CD14-positive monocyte (primary cell): ENCODE measurements at regions not wholly inside any gene's neighbourhood (a gene's known extent, or its start where the extent isn't known, plus 50 kb on each side); places are given as distances from the start of the nearest gene placed in this dataset.

Experiments
- DNase-seq, 3 donors: peaks; one replicate each; pipeline ENCODE4 v3.0.0-alpha.2; 2011 to 2022
- H2AFZ ChIP-seq: 2 replicates; pipeline ENCODE4 v1.6.0; 2012; ENCODE audit warnings: mild to moderate bottlenecking, low read depth, low read length, inconsistent platforms; ENCODE audit not compliant: insufficient read depth, poor library complexity, severe bottlenecking
- H3K27ac ChIP-seq, 2 donors: 1 replicate in 1 of 2; 2 replicates in 1 of 2; pipeline ENCODE4 v1.5.1; 2012 to 2013; ENCODE audit warnings: low read length in 2 of 2, control low read depth in 1 of 2, inconsistent platforms in 1 of 2, low read depth in 1 of 2, mild to moderate bottlenecking in 1 of 2
- H3K27me3 ChIP-seq, 2 donors: one replicate each; pipeline versions ENCODE4 v1.6.0 to v1.6.1; 2011 to 2013; ENCODE audit warnings: low read length in 2 of 2; ENCODE audit not compliant: control insufficient read depth in 2 of 2, insufficient read depth in 2 of 2
- H3K36me3 ChIP-seq, 2 donors: replicated peaks in 1 of 2; 1 replicate in 1 of 2; 2 replicates in 1 of 2; pipeline versions ENCODE4 v1.5.1 to v1.6.1; 2012 to 2013; ENCODE audit warnings: low read length in 2 of 2, control low read depth in 1 of 2, inconsistent platforms in 1 of 2, mild to moderate bottlenecking in 1 of 2; ENCODE audit not compliant: insufficient read depth in 2 of 2, control insufficient read depth in 1 of 2
- H3K4me1 ChIP-seq, 2 donors: 1 replicate in 1 of 2; 2 replicates in 1 of 2; pipeline versions ENCODE4 v1.5.1 to v1.6.1; 2012 to 2013; ENCODE audit warnings: low read length in 2 of 2, control low read depth in 1 of 2, inconsistent platforms in 1 of 2, mild to moderate bottlenecking in 1 of 2, moderate library complexity in 1 of 2; ENCODE audit not compliant: insufficient read depth in 2 of 2, control insufficient read depth in 1 of 2
- H3K4me2 ChIP-seq: replicated peaks from 2 replicates; pipeline ENCODE3; 2012; ENCODE audit warnings: low read length, moderate library complexity, mild to moderate bottlenecking; ENCODE audit not compliant: poor library complexity, severe bottlenecking; ENCODE audit errors: extremely low read depth
- H3K4me3 ChIP-seq, 3 experiments: fragments of 200-600 bp in 1 of 3; sonication (generic) in 1 of 3; replicated peaks in 1 of 3; 1 replicate in 2 of 3; 2 replicates in 1 of 3; pipeline ENCODE4 v1.5.1; 2011 to 2013; ENCODE audit warnings: low read length in 3 of 3, mild to moderate bottlenecking in 3 of 3, control low read depth in 2 of 3, low read depth in 2 of 3, inconsistent platforms in 1 of 3, moderate library complexity in 1 of 3
- H3K79me2 ChIP-seq: 2 replicates; pipeline ENCODE4 v1.6.0; 2012; ENCODE audit warnings: mild to moderate bottlenecking, control low read depth, inconsistent platforms, low read length, moderate library complexity; ENCODE audit not compliant: insufficient read depth
- H3K9ac ChIP-seq: 2 replicates; pipeline ENCODE4 v1.6.0; 2017; ENCODE audit warnings: low read length, mild to moderate bottlenecking; ENCODE audit not compliant: insufficient read depth, poor library complexity, severe bottlenecking
- H3K9me3 ChIP-seq, 2 donors: replicated peaks in 1 of 2; 1 replicate in 1 of 2; 2 replicates in 1 of 2; pipeline versions ENCODE4 v1.5.1 to v1.6.1; 2012 to 2013; ENCODE audit warnings: low read length in 2 of 2, control low read depth in 1 of 2; ENCODE audit not compliant: control insufficient read depth in 1 of 2, insufficient read depth in 1 of 2
- H4K20me1 ChIP-seq: 2 replicates; pipeline ENCODE4 v1.6.0; 2012; ENCODE audit warnings: mild to moderate bottlenecking, low read length, control low read depth, moderate library complexity; ENCODE audit not compliant: insufficient read depth
- H3K27ac Mint-ChIP-seq, 7 donors: one replicate each; pipeline ENCODE4 v1.8.0; 2020; ENCODE audit warnings: mild to moderate bottlenecking in 7 of 7, mixed read lengths in 7 of 7, moderate library complexity in 6 of 7, inconsistent platforms in 2 of 7
- H3K27me3 Mint-ChIP-seq, 3 donors: one replicate each; pipeline ENCODE4 v1.8.0; 2021 to 2022; ENCODE audit warnings: low read depth in 3 of 3, mild to moderate bottlenecking in 3 of 3, mixed read lengths in 3 of 3, moderate library complexity in 3 of 3, inconsistent platforms in 1 of 3
- H3K36me3 Mint-ChIP-seq, 2 donors: one replicate each; pipeline ENCODE4 v1.8.0; 2020; ENCODE audit warnings: mixed read lengths in 2 of 2, inconsistent platforms in 1 of 2, mild to moderate bottlenecking in 1 of 2
- H3K4me1 Mint-ChIP-seq: one replicate; pipeline ENCODE4 v1.8.0; 2020; ENCODE audit warnings: mild to moderate bottlenecking, mixed read lengths
- H3K4me3 Mint-ChIP-seq, 2 donors: one replicate each; pipeline ENCODE4 v1.8.0; 2020; ENCODE audit warnings: mild to moderate bottlenecking in 2 of 2, mixed read lengths in 2 of 2, moderate library complexity in 1 of 2
- H3K9me3 Mint-ChIP-seq, 7 donors: one replicate each; pipeline ENCODE4 v1.8.0; 2020 to 2022; ENCODE audit warnings: mixed read lengths in 7 of 7, mild to moderate bottlenecking in 6 of 7, moderate library complexity in 6 of 7, inconsistent platforms in 2 of 7
- CTCF ChIP-seq: fragments of 200-600 bp; IDR thresholded peaks from one replicate; pipeline ENCODE4 v1.8.0; 2022; ENCODE audit warnings: antibody characterized with exemption, mild to moderate bottlenecking
- WGBS: methylation state at CpG from one replicate; pipeline ENCODE4 v1.1.5; 2013; ENCODE audit warnings: missing lambda C conversion rate; ENCODE audit not compliant: insufficient coverage; 5-methylcytosine and 5-hydroxymethylcytosine counted together
- intact Hi-C, 2 donors: fragments of 100-400 bp; cut with micrococcal nuclease; formaldehyde crosslinking; loops; one replicate each; pipeline versions ENCODE4 v1.15.0 to v1.15.1; 2023

GRCh38 chr5:25262221-25262620, 617.4 kb upstream of the CDH10 start:
- Mint-ChIP-seq H3K27me3 (no peaks in the 10 kb centered on the region), H3K36me3 (no peaks in the 10 kb centered on the region), H3K4me1 (no peaks in the 10 kb centered on the region), H3K27ac (no peak overlapping the region), H3K9me3 (peaks cover 0 to 7% (median 3%) of the 10 kb centered on the region in 7 donors), H3K4me3 (no peak overlapping the region)
- intact Hi-C loops = no loop called here
- H3K9me3 ChIP-seq = peaks cover 0 to 3% of the 10 kb centered on the region in 2 donors
- no CpG with 5 or more reads among the region's 2 CpGs for WGBS
- no peak overlapping the region for H3K4me3 ChIP-seq
- no peak overlapping the region for H3K4me2 ChIP-seq
- TF ChIP-seq CTCF = no peak
- H3K27ac ChIP-seq = no peak overlapping the region
- no peak overlapping the region for H3K9ac ChIP-seq
- H4K20me1 ChIP-seq = no peaks in the 10 kb centered on the region
- no peaks in the 10 kb centered on the region for H3K36me3 ChIP-seq
- H3K79me2 ChIP-seq = no peaks in the 10 kb centered on the region
- H3K4me1 ChIP-seq = no peaks in the 10 kb centered on the region
- no peak for DNase-seq
- H2AFZ ChIP-seq = no peak overlapping the region
- no peaks in the 10 kb centered on the region for H3K27me3 ChIP-seq

DNA sequence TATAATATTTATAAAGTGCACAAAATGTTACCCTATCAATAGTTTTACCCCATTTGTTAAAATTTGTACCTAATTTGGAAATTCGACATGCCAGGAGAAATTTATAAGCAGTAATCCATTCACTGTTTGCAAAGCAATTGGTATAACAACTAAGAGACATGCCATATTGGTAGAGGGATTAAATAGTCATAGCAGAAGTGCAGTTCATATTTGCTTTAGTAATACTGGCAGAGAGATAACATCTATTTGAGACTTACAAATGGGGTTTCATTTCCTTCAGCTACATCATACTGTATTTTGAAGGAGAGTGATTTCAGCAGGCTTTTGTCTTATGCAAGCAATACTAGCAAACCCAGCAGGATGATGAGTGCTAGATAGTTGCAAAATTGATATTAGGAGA, 610.4 kb upstream of the CDH10 start:
- no peak overlapping the region for H3K9ac ChIP-seq
- Mint-ChIP-seq H3K36me3 (no peaks in the 10 kb centered on the region), H3K4me3 (no peak overlapping the region), H3K9me3 (peaks cover 0 to 5% (median 0%) of the 10 kb centered on the region in 7 donors), H3K4me1 (no peaks in the 10 kb centered on the region), H3K27ac (no peak overlapping the region), H3K27me3 (no peaks in the 10 kb centered on the region)
- H4K20me1 ChIP-seq = no peaks in the 10 kb centered on the region
- no peaks in the 10 kb centered on the region for H3K4me1 ChIP-seq
- H3K27me3 ChIP-seq = no peaks in the 10 kb centered on the region
- H3K79me2 ChIP-seq = no peaks in the 10 kb centered on the region
- H2AFZ ChIP-seq = no peak overlapping the region
- peaks cover 0 to 3% of the 10 kb centered on the region in 2 donors for H3K9me3 ChIP-seq
- no peak overlapping the region for H3K4me2 ChIP-seq
- H3K27ac ChIP-seq = no peak overlapping the region
- no peaks in the 10 kb centered on the region for H3K36me3 ChIP-seq
- intact Hi-C loops = no loop called here
- WGBS = no CpG with 5 or more reads among the region's 1 CpG
- DNase-seq = no peak
- TF ChIP-seq CTCF = no peak
- H3K4me3 ChIP-seq = no peak overlapping the region
